ENCODE measurements at regions not wholly inside any gene's neighbourhood (a gene's known extent, or its start where the extent isn't known, plus 50 kb on each side); places are given as distances from the start of the nearest gene placed in this dataset.

GRCh38 chr3:5057857-5058324, 64.2 kb upstream of the ARL8B start:
- no peaks in the 10 kb centered on the region for H3K4me1 ChIP-seq (ENCODE audit: control insufficient read depth, extremely low read depth, insufficient read depth, low read length)
- H4K20me1 ChIP-seq (ENCODE audit: control insufficient read depth, extremely low read depth, insufficient read depth, low read length) = no peaks in the 10 kb centered on the region
- no peak overlapping the region for H3K4me3 ChIP-seq (replicated peaks in 1 of 4; ENCODE audit: control extremely low read depth in 1 of 4, insufficient read depth in 1 of 4, low read depth in 3 of 4, low read length in 4 of 4)
- H3K9ac ChIP-seq (ENCODE audit: insufficient read depth, low read length) = no peak overlapping the region
- H3K27me3 ChIP-seq (ENCODE audit: control insufficient read depth, insufficient read depth, low read length) = no peaks in the 10 kb centered on the region
- no peak overlapping the region for H3K27ac ChIP-seq (ENCODE audit: insufficient read depth, low read length)
- H3K4me2 ChIP-seq (ENCODE audit: extremely low read depth, insufficient read depth, low read length) = no peak overlapping the region
- no peak overlapping the region for H2AFZ ChIP-seq (ENCODE audit: low read length)
- H3K9me3 ChIP-seq (ENCODE audit: control insufficient read depth, insufficient read depth, low read depth, low read length) = no peaks in the 10 kb centered on the region
- H3K36me3 ChIP-seq (ENCODE audit: control insufficient read depth, insufficient read depth, low read length) = no peaks in the 10 kb centered on the region
- no peak for TF ChIP-seq EZH2 (IDR thresholded peaks at IDR 0.05; ENCODE audit: low read length, missing control alignments)
- TF ChIP-seq, protein P1, sequence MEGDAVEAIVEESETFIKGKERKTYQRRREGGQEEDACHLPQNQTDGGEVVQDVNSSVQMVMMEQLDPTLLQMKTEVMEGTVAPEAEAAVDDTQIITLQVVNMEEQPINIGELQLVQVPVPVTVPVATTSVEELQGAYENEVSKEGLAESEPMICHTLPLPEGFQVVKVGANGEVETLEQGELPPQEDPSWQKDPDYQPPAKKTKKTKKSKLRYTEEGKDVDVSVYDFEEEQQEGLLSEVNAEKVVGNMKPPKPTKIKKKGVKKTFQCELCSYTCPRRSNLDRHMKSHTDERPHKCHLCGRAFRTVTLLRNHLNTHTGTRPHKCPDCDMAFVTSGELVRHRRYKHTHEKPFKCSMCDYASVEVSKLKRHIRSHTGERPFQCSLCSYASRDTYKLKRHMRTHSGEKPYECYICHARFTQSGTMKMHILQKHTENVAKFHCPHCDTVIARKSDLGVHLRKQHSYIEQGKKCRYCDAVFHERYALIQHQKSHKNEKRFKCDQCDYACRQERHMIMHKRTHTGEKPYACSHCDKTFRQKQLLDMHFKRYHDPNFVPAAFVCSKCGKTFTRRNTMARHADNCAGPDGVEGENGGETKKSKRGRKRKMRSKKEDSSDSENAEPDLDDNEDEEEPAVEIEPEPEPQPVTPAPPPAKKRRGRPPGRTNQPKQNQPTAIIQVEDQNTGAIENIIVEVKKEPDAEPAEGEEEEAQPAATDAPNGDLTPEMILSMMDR (conservative IDR thresholded peaks at IDR 0.05 in 1 of 2, IDR thresholded peaks at IDR 0.05 in 1 of 2; ENCODE audit: low read depth in 1 of 2, low read length in 2 of 2) = peak; percentile 70 to 78
- H3K79me2 ChIP-seq (ENCODE audit: control insufficient read depth, insufficient read depth, low read length) = no peaks in the 10 kb centered on the region
- peak; percentile 86 to 89 for DNase-seq (ENCODE audit: low read depth in 2 of 2)

GRCh38 chr3:5058471-5058951, 63.6 kb upstream of the ARL8B start:
- peak; percentile 23 to 93 for DNase-seq (ENCODE audit: low read depth in 2 of 2)
- no peak overlapping the region for H3K4me2 ChIP-seq (ENCODE audit: extremely low read depth, insufficient read depth, low read length)
- no peak overlapping the region for H3K4me3 ChIP-seq (replicated peaks in 1 of 4; ENCODE audit: control extremely low read depth in 1 of 4, insufficient read depth in 1 of 4, low read depth in 3 of 4, low read length in 4 of 4)
- no peaks in the 10 kb centered on the region for H3K9me3 ChIP-seq (ENCODE audit: control insufficient read depth, insufficient read depth, low read depth, low read length)
- no peaks in the 10 kb centered on the region for H3K27me3 ChIP-seq (ENCODE audit: control insufficient read depth, insufficient read depth, low read length)
- TF ChIP-seq, protein P1 (conservative IDR thresholded peaks at IDR 0.05 in 1 of 2, IDR thresholded peaks at IDR 0.05 in 1 of 2; ENCODE audit: low read depth in 1 of 2, low read length in 2 of 2) = no peak
- H3K9ac ChIP-seq (ENCODE audit: insufficient read depth, low read length) = no peak overlapping the region
- H3K79me2 ChIP-seq (ENCODE audit: control insufficient read depth, insufficient read depth, low read length) = no peaks in the 10 kb centered on the region
- H3K4me1 ChIP-seq (ENCODE audit: control insufficient read depth, extremely low read depth, insufficient read depth, low read length) = no peaks in the 10 kb centered on the region
- no peak overlapping the region for H3K27ac ChIP-seq (ENCODE audit: insufficient read depth, low read length)
- no peaks in the 10 kb centered on the region for H3K36me3 ChIP-seq (ENCODE audit: control insufficient read depth, insufficient read depth, low read length)
- no peak overlapping the region for H2AFZ ChIP-seq (ENCODE audit: low read length)
- no peaks in the 10 kb centered on the region for H4K20me1 ChIP-seq (ENCODE audit: control insufficient read depth, extremely low read depth, insufficient read depth, low read length)

- H3K36me3 ChIP-seq (ENCODE audit: control insufficient read depth, insufficient read depth, low read length) = no peaks in the 10 kb centered on the region
- H3K27me3 ChIP-seq (ENCODE audit: control insufficient read depth, insufficient read depth, low read length) = no peaks in the 10 kb centered on the region
- no peak overlapping the region for H3K4me2 ChIP-seq (ENCODE audit: extremely low read depth, insufficient read depth, low read length)
- no peak overlapping the region for H2AFZ ChIP-seq (ENCODE audit: low read length)
- no peaks in the 10 kb centered on the region for H3K4me1 ChIP-seq (ENCODE audit: control insufficient read depth, extremely low read depth, insufficient read depth, low read length)
- DNase-seq (ENCODE audit: low read depth in 2 of 2) = no peak
- no peak for TF ChIP-seq EZH2 (IDR thresholded peaks at IDR 0.05; ENCODE audit: low read length, missing control alignments)
- TF ChIP-seq, protein P1 (conservative IDR thresholded peaks at IDR 0.05 in 1 of 2, IDR thresholded peaks at IDR 0.05 in 1 of 2; ENCODE audit: low read depth in 1 of 2, low read length in 2 of 2) = no peak
- H3K4me3 ChIP-seq (replicated peaks in 1 of 4; ENCODE audit: control extremely low read depth in 1 of 4, insufficient read depth in 1 of 4, low read depth in 3 of 4, low read length in 4 of 4) = no peak overlapping the region
- no peak overlapping the region for H3K27ac ChIP-seq (ENCODE audit: insufficient read depth, low read length)
- no peak overlapping the region for H3K9ac ChIP-seq (ENCODE audit: insufficient read depth, low read length)
- H3K9me3 ChIP-seq (ENCODE audit: control insufficient read depth, insufficient read depth, low read depth, low read length) = no peaks in the 10 kb centered on the region
- no peaks in the 10 kb centered on the region for H4K20me1 ChIP-seq (ENCODE audit: control insufficient read depth, extremely low read depth, insufficient read depth, low read length)
- no peaks in the 10 kb centered on the region for H3K79me2 ChIP-seq (ENCODE audit: control insufficient read depth, insufficient read depth, low read length)
Measured at GRCh38 chr3:5059782-5060181, 62.3 kb upstream of the ARL8B start.

Measured in fibroblast of lung (primary cell).